ENCODE measurements at regions not wholly inside any gene's neighbourhood (a gene's known extent, or its start where the extent isn't known, plus 50 kb on each side); places are given as distances from the start of the nearest gene placed in this dataset.

DNA sequence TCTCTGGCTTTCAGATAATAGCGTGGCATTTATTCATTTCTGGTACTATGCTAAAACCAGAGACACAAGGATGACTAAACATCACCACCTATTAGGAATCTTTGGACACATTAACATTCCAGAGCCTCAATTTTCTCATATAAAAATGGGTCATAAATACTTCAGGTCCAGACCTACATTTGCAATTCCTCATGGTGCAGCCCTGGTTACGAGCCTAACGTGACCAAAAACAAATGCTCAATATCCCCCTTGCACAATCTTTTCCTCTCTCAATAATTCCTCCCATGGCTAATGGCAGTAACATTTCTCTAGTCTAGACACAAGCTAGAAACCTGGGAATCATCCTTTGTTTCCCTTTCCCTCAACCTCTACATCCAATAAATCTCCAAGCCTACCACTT is 112.8 kb upstream of the NABP1 start:
- no peak for DNase-seq

GRCh38 chr2:191565647-191566198 is 112.2 kb upstream of the NABP1 start:
- DNase-seq: no peak

DNA sequence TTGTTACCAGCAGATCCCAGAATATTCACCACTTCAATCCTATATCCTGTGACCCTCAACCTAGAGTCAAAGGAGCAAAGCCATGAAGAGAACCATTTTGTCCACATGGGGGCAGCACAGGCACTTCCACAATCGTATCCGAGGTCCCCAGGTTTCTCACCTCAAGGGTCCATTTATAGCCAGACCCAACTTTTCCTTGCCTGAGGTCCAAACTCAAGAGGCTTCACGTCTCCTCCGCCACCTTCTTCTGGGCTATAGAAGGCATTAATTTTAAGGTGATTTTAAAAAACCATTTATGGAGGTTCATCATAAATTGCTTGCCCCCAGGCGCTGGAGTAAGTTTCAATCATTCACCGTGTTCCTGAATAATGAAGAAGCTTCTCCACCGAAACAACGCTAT is 111.6 kb upstream of the NABP1 start:
- DNase-seq: peak; percentile 73 to 78

DNA sequence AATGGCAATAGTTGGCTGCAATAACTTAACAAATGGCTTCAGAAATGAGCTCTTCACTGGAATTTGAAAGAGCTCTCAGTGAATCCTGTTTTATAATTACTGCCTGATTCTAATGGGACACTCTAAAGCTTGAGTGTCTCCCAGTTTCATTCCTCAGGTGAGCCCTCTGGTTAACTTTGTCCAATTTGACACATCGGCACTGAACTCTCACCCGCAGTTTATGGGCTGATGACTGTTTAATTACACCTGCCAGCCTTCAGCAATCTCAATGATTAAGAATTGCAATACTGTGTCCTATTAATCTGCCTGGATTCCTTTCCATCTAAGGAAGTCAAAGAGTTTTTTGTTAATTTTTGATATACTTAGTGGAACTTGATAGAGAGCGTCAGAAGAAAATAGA is 110.7 kb upstream of the NABP1 start:
- no peak for DNase-seq

- DNase-seq: no peak
Measured at GRCh38 chr2:191569025-191569424, 108.9 kb upstream of the NABP1 start.

DNA sequence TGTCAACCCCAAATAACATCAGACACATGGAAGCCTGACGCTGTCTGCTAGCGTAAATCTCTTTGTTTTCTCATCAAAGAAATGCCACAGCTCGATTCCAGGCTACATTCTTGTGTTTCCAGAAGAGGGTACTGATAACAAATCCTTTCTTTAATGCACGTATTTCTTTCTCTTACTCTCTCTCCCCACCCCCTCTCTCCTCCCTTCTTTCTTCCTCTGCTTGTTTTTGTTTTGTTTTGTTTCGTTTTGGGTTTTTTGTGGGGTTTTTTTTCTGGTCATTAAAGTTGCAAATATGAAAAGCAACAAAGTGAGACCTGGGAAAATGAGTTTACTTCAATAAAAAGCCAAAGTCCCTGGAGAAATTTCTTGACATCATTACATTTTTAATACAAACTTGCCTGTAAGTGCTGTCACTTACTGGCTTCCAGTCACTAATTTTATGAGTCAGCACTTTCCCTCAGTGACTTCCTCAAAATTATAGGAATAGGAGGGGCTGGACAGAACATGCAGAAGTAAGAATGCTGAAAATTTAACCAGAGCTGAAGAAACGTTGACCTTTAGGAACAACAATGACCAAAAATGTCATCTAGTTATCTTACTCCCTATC is 106.7 kb upstream of the NABP1 start:
- DNase-seq: no peak

- no peak for DNase-seq
Measured at GRCh38 chr2:191572319-191572718, 105.6 kb upstream of the NABP1 start.

DNA sequence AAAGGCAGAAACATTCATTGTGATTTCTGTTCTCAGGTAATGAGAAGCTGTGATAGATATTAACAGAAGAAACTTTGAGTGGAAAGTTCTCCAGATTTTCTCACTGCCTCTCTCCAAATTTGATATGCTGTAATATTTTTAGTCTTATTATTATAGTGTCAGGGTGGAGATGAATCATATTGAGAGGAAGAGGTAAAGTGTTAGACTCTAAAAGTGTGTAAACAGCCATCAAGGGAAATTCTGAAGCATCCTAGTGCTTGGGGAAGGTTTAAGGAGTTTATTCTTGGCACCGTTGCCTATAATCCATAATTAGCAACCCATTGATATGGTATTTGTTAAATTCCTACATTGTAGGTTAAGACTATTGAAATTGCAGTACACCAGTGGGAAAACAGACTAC is 104.7 kb upstream of the NABP1 start:
- no peak for DNase-seq

- DNase-seq: no peak
Measured at GRCh38 chr2:191574232-191574631, 103.7 kb upstream of the NABP1 start.

DNA sequence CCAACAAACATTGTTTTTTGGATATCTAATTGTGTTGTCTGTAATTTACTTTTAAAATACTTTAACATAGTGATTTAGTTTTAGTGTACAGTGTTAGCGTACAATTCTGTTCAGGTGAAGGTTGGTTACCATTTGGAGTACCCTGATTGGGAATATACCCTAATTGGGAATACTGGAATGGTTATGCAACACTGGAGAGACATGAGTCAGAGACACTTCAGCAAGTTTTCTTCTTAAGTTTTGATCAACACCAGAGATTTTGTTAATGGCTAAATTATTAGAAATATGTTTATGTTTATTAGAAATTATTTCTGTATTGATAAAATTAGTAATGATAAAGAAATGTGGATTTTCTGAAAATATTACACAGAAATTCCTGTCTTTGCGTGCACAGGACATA is 100.3 kb upstream of the NABP1 start:
- no peak for DNase-seq

DNA sequence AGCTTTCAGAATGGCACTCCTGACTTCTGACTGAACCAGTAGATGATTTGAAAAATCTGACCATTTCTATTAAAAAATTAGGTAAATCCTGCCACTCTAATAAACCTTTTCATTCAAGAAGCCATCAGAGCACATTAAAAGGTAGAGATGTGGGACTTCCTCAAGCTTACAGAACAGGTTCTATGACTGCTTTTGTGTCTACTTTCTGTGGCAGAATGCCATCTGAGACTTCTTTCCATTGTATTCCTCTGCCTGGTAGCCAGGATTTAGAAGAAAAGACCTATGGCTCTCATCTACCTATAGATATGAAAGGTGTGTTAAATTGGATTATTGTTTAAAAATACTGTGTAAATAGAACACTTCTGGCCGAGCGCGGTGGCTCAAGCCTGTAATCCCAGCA is 99.9 kb upstream of the NABP1 start:
- no peak for DNase-seq

- no peak for DNase-seq
Measured at GRCh38 chr2:191580581-191580980, 97.4 kb upstream of the NABP1 start.

DNA sequence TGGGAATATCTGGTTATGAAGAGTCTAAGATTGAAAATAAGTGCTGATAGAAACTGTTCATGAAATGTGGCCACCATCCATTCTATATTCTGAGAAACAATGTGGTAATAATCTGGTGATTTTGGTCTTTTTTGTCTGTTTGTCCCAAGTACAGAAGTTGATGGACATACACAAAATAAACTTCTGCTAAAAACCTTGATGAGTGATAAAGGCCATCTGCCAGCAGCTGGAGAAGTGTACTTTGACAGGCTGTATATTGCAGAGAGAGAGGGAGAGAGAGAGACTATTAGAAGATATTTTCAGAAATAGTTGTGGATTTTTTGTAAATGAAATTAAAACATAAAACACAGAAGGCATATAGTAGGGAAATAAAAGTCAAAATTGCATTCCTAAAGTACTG is 96.9 kb upstream of the NABP1 start:
- DNase-seq: no peak

DNA sequence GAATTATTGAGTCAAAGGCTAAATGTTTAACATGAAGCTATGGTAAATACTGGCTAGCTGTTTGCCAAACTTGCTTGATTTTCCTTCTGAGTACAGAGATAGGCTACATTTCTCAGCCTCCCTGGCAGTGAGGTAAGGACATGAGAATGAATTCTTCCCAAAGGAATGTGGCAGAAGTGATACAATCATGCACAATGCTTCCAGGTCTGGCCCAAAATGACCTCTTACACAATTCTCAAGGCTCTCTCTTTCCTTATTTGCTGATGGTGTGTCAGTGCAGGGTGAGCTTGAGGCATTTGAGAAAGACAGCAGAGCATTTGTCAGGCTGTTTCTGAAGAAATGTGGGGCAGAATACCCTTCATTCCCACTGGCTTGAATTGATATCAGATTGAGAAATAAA is 95.6 kb upstream of the NABP1 start:
- no peak for DNase-seq

DNA sequence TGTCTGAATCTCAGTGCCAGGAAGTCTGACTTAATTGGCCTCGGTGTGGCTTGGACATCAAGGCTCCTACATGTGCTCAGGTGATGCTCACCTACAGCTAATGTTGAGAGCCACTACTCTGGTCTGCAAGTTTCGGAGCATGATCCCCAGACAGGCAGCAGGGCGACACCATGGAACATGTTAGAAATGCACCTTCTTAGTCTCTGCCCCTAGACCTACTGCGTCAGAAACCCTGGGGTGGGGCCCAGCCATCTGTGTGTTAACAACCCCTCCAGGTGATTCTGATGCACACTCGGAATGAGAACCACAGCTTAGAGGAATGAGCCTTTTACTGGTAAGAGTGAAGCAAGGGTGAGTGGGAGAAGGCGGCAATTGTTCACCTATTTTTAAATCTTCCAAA is 86.9 kb upstream of the NABP1 start:
- DNase-seq: no peak

GRCh38 chr2:191593622-191594385 is 84.1 kb upstream of the NABP1 start:
- DNase-seq: no peak

- DNase-seq: no peak
Measured at GRCh38 chr2:191597186-191597751, 80.7 kb upstream of the NABP1 start.

DNA sequence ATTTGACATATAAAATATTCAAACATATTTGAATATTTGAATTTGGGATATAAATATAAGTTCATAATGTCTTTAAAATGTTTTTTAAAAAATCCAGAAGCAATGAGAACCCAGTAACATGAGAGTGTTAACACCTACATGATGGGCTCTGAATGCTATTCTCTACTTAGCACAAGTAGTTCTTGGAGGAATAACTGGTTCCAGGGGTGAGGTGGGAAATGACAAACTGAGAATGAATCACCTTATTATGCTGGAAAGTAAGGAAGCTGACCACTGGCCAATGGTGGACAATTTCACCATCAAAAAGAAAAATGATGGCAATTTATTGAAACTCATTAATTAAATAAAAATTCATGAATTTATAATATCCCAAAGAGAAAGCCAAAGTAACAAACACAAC is 79.6 kb upstream of the NABP1 start:
- no peak for DNase-seq

- DNase-seq: no peak
Measured at GRCh38 chr2:191601060-191601459, 76.9 kb upstream of the NABP1 start.

DNA sequence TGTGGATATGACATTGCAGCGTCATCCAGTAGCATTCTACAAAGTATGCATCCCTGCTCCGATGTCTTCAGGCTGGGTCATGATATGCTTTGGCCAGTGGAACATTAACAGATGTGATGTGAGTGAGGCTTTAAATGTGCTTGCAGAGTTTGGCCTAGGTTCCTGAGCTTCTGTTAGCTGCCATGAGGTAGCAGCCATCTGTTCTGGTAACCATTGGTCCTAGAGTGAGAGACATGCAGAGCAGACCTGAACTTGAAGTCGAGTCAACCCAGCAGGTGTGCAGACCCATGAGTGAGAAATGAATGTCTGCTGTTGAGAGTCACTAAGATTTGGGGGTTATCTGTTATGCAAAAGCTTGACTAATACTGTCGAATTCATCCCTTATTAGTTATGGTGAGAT is 73.8 kb upstream of the NABP1 start:
- no peak for DNase-seq

DNA sequence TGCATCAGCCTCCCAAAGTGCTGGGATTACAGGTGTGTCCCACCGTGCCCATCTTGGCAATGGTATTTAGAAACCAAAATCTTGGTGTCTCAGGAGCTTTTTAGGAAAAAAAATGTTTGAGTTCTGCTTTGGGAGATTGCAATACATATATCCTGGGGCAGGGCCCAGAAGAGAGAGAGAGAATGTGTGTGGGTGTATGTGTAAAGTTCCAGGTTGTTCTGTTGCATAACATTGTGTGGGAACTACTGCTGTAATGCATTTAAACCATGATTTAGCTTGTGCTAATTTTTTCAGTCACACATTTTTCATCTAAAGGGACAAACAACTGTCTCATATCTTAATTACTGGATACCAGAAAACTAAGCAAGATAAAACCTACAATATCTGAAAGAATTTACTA is 70.8 kb upstream of the NABP1 start:
- no peak for DNase-seq

DNA sequence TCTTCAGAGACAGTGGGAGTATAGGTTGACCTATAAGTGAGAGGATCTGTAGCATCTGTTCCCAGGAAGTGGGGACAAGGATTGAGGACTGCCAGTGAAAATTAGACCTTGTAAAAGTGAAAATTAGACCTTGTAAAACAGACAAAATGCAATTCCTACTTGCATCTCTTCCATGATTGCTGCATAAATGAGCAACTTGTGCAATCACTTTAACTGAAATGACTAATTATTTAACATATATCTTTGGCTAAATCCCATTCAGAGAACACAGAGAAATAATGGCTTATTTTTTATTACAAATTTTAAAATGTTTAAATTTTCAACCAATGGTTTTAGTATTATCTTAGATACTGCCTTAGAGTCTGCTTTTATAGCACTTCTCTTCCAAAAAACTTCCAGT is 67.2 kb upstream of the NABP1 start:
- DNase-seq: no peak

DNA sequence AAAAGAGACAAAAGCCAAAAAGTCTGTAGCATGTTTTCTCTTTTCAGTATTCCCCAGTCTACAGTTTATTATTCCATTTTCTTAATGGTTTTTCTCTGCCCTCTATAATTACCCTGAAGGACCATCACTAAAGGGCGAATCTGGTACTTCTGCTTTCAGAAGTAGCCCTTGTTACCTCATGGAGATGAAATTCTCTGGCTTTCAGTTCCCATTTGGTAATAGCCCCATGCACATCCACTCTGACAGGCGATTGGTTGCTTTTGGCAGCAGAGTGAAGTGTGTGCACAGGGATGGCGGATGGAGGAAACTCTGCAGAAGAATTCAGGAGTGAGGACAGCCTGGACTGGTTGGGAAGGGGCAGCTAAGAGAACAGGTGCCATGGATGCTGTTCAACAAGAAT is 66.3 kb upstream of the NABP1 start:
- no peak for DNase-seq

- DNase-seq: no peak
Measured at GRCh38 chr2:191612496-191612895, 65.4 kb upstream of the NABP1 start.

Data from stimulated activated CD4-positive, alpha-beta T cell treated with anti-CD3 and anti-CD28 coated beads, Interleukin-2, amount 100 ng/mL, for 24 hours (primary cell).